ENCODE measurements at regions not wholly inside any gene's neighbourhood (a gene's known extent, or its start where the extent isn't known, plus 50 kb on each side); places are given as distances from the start of the nearest gene placed in this dataset.
A peak's percentile ranks its signal among the peaks of the same experiment; 100 is the strongest.

DNA sequence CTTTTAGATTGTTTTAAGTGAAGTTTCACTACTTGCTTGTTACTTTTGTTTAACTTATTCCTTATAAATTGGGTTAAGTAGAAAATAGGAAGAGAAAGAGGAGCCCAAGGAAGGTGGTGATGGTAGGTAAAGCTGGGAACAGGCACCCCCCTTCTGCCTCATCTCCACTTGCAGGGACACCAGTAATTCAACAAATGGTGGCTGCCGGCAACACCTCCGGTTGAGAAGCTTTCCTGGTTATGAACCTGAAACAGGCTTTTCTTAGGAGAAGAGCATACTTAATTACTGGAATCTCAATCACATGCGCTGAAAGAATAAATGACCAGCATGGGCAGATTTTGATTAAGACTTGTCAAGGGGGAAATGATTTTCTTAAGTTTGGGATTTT lies 158.9 kb upstream of the ZNF217 start:
- Histone ChIP-seq H3K4me1 (ENCODE audit: insufficient read depth, low read length) (peaks cover 48% of the 10 kb centered on the region), H3K36me3 (ENCODE audit: insufficient read depth, low read depth, low read length) (no peaks in the 10 kb centered on the region), H3K27ac (ENCODE audit: low read length) (peak overlapping the region; percentile 91), H3K9ac (ENCODE audit: low read depth, low read length) (peak overlapping the region; percentile 77; the same call in 1 of the 2 replicates), H3K4me3 (ENCODE audit: low read length) (peak overlapping the region; percentile 26; the same call in 1 of the 2 replicates), H3K9me3 (ENCODE audit: insufficient read depth, low read depth, low read length) (no peaks in the 10 kb centered on the region), H3K27me3 (ENCODE audit: insufficient read depth, low read length) (no peaks in the 10 kb centered on the region)

DNA sequence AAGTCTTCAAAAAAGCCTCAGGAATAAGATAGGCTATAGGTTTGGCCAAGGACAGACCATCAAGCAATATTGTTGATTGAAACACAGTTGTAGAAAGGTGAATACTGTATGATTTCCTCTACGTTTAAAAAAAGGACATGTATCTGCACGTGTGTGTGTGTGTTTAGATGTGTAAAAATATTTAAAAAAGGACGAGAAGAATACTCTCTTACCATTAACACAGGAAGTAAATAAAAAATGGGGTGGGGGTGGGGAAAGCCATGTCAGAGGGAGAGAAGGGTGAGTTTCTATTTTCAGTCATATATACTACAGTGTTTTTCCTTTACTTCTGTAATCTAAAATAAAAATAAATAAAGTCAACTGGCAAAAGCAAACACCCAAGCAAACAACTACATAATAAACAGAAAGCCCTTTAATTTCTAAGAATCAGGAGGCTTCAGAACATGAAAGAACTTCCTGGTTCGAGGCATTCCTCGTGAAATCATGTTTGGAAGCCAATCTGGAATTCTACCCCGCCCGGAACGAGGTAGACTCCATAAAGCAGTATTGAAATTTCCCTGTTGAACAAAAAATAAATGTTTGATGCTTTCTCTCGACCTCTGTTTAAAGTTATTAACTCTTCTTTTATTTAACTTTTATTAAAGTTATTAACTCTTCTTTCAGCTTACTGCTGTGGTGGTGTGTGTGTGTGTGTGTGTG lies 158.1 kb upstream of the ZNF217 start:
- H3K27me3 ChIP-seq (ENCODE audit: insufficient read depth, low read length): no peaks in the 10 kb centered on the region
- no peak overlapping the region for H3K4me3 ChIP-seq (ENCODE audit: low read length)
- H3K36me3 ChIP-seq (ENCODE audit: insufficient read depth, low read depth, low read length): no peaks in the 10 kb centered on the region
- H3K9ac ChIP-seq (ENCODE audit: low read depth, low read length): peak overlapping the region; percentile 2; the same call in 1 of the 2 replicates
- no peak overlapping the region for H3K27ac ChIP-seq (ENCODE audit: low read length)
- H3K4me1 ChIP-seq (ENCODE audit: insufficient read depth, low read length): peaks cover 48% of the 10 kb centered on the region
- H3K9me3 ChIP-seq (ENCODE audit: insufficient read depth, low read depth, low read length): no peaks in the 10 kb centered on the region

DNA sequence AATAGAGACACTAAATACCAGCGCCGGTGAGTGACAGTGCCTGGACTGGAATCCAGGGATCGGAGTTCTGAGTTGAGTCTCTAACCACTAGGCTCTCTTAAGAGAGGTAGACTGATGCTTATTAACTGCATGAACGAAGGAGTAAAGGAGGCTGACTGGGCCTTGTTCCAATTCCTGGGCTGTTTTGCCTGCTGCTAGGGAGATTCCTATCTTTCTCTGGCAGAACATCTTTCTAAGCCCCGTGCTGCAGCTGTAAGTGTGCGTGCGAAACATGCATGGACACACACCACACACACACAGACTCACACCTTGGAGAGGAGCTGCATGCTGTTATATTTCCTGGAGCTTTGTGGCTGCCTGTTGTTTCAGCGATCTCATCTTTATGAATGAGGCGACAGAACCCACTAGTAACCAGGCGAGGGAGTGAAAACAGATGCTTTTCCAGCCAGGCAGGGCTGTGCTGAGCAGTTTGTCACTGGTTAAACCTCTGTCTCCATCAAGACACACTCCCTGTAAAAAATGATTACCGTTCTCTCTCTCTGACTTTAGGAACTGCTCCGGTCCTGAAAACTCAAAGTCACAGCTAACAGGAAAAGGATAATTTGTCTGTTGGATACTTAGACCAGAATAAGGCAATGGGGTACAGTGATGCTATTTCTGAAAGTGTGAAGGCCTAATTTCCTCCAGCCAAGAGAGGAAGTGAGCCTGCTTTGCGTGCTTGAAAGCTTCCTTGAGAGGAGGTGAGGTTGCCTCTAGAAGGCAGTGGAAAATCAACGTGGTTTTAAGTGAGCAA lies 157.4 kb upstream of the ZNF217 start:
- H3K36me3 ChIP-seq (ENCODE audit: insufficient read depth, low read depth, low read length): no peaks in the 10 kb centered on the region
- no peak overlapping the region for H3K4me3 ChIP-seq (ENCODE audit: low read length)
- H3K27ac ChIP-seq (ENCODE audit: low read length): no peak overlapping the region
- no peaks in the 10 kb centered on the region for H3K27me3 ChIP-seq (ENCODE audit: insufficient read depth, low read length)
- no peaks in the 10 kb centered on the region for H3K9me3 ChIP-seq (ENCODE audit: insufficient read depth, low read depth, low read length)
- H3K9ac ChIP-seq (ENCODE audit: low read depth, low read length): peak overlapping the region; percentile 2; the same call in 1 of the 2 replicates
- peaks cover 44% of the 10 kb centered on the region for H3K4me1 ChIP-seq (ENCODE audit: insufficient read depth, low read length)

DNA sequence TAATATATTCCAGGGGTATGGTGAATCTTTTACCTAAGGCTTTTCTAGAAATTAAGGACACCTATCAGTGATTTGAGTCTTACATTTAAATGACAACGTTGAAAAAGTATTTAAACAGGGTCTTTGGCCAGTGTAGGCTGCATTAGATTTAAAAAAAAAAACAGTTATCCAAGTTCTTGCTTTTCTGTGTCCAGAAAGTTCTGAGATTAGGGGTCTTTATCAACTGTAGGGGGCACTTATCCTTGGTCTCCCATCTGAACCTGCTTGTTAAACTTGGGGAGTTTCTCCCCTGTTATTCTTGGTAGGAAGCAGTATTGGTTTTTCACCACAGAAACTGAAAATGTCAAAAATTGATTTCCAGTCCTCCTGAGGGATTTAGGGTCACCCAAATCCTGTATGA lies 155.9 kb upstream of the ZNF217 start:
- Histone ChIP-seq H3K9ac (ENCODE audit: low read depth, low read length) (peak overlapping the region; percentile 2; the same call in 1 of the 2 replicates), H3K27me3 (ENCODE audit: insufficient read depth, low read length) (no peaks in the 10 kb centered on the region), H3K36me3 (ENCODE audit: insufficient read depth, low read depth, low read length) (no peaks in the 10 kb centered on the region), H3K4me1 (ENCODE audit: insufficient read depth, low read length) (peaks cover 43% of the 10 kb centered on the region), H3K9me3 (ENCODE audit: insufficient read depth, low read depth, low read length) (no peaks in the 10 kb centered on the region), H3K27ac (ENCODE audit: low read length) (no peak overlapping the region), H3K4me3 (ENCODE audit: low read length) (no peak overlapping the region)

DNA sequence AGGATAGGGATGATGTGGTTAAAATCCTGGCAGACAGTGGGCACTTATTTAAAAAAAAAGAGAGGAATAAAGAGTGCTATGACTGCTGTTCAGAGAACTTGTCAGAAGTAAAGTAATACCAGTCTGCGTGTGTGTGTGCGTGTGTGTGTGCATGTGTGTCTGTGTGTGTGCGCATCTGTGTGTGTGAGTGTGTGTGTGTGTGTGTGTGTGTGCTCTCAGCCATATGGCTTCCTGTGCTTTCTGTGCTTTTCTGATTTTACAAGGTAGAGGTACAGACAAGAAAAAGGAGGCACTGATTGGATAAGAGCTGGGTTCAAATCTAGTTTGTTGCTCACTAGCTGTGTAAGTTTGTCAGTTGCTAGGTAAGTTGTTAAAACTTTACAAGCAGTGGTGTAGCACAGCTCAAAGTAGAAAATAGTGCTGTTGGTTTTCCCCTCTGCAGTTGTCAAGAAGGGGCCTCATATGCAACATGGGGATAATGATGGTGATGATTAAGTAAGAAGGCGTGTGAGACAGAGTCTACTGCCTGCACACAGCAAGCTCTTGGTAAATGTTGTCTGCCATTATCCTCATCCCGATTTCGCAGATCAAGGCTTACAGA lies 155.3 kb upstream of the ZNF217 start:
- H3K27me3 ChIP-seq (ENCODE audit: insufficient read depth, low read length): no peaks in the 10 kb centered on the region
- H3K27ac ChIP-seq (ENCODE audit: low read length): no peak overlapping the region
- no peaks in the 10 kb centered on the region for H3K36me3 ChIP-seq (ENCODE audit: insufficient read depth, low read depth, low read length)
- no peaks in the 10 kb centered on the region for H3K9me3 ChIP-seq (ENCODE audit: insufficient read depth, low read depth, low read length)
- H3K4me3 ChIP-seq (ENCODE audit: low read length): no peak overlapping the region
- H3K9ac ChIP-seq (ENCODE audit: low read depth, low read length): 0 out of 2 replicates have a peak overlapping the region, but pooled peaks have one; percentile 2
- H3K4me1 ChIP-seq (ENCODE audit: insufficient read depth, low read length): peaks cover 39% of the 10 kb centered on the region

DNA sequence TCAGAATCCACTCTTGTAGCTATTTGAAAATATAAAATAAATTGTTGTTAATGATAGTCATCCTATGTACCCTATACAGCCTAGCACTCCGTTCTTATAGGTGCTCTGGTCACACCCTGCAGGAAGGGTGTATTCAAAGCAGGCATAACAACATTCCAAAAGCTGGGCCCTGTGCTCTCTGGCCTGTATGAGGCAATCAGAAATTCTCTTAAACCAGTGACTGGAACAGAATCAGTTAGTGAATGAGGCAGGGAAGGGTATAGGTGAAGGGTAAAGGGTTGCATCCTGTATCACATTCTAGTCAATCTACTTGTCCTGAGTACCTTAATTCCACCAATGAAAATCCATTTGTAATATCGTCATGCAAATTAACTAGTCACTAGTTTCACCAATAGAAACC lies 154.5 kb upstream of the ZNF217 start:
- Histone ChIP-seq H3K36me3 (ENCODE audit: insufficient read depth, low read depth, low read length) (no peaks in the 10 kb centered on the region), H3K4me3 (ENCODE audit: low read length) (no peak overlapping the region), H3K9me3 (ENCODE audit: insufficient read depth, low read depth, low read length) (no peaks in the 10 kb centered on the region), H3K9ac (ENCODE audit: low read depth, low read length) (no peak overlapping the region), H3K27me3 (ENCODE audit: insufficient read depth, low read length) (no peaks in the 10 kb centered on the region), H3K27ac (ENCODE audit: low read length) (no peak overlapping the region), H3K4me1 (ENCODE audit: insufficient read depth, low read length) (peaks cover 35% of the 10 kb centered on the region)

DNA sequence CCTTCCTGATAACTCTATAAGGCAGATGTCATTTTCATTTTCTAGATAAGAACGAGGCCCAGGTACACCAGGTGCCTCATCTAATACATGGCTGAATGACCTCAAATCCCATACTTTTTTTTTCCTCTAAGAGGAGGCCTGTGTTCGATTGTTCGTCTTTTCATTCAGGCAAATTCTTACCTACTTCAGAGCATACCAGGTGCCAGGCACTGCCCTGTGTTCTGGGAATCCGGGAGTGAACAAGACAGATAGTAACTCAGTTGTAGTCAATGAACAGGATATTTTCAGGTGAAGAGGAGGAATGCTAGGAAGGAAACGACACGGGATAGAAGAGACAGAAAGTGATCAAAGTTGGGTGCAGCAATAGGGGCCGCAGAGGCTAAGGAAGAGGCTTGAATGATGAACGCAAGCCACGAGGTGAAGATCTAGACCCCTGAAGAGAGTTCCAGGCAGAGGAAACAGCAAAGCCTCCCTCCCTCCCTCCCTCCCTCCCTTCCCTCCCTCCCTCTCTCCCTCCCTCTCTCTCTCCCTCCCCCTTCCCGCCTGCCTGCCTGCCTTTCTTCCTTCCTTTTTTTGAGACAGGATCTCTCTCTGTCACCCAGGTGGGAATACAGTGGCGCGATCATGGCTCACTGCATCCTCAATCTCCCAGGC lies 150.1 kb upstream of the ZNF217 start:
- H3K9ac ChIP-seq (ENCODE audit: low read depth, low read length): no peak overlapping the region
- no peak overlapping the region for H3K4me3 ChIP-seq (ENCODE audit: low read length)
- no peaks in the 10 kb centered on the region for H3K27me3 ChIP-seq (ENCODE audit: insufficient read depth, low read length)
- no peak overlapping the region for H3K27ac ChIP-seq (ENCODE audit: low read length)
- peaks cover 38% of the 10 kb centered on the region for H3K4me1 ChIP-seq (ENCODE audit: insufficient read depth, low read length)
- H3K36me3 ChIP-seq (ENCODE audit: insufficient read depth, low read depth, low read length): no peaks in the 10 kb centered on the region
- no peaks in the 10 kb centered on the region for H3K9me3 ChIP-seq (ENCODE audit: insufficient read depth, low read depth, low read length)

DNA sequence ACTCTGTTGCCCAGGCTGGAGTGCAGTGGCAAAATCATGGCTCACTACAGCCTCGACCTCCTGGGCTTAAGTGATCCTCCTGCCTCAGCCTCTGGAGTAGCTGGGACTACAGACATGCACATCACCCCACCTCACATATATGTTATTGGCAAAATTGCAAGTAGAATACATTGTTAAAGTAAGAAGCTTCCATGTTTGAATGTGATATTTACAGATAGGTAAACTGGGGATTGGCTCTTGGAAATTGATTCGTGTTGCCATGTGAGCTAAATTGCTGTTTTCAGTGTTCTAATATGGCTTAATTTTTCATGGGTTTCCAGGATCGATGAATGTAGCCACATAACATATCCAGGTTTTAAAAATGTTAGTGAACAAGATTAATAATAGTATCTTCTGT lies 149.0 kb upstream of the ZNF217 start:
- Histone ChIP-seq H3K4me1 (ENCODE audit: insufficient read depth, low read length) (peaks cover 48% of the 10 kb centered on the region), H3K27me3 (ENCODE audit: insufficient read depth, low read length) (no peaks in the 10 kb centered on the region), H3K36me3 (ENCODE audit: insufficient read depth, low read depth, low read length) (no peaks in the 10 kb centered on the region), H3K9ac (ENCODE audit: low read depth, low read length) (no peak overlapping the region), H3K27ac (ENCODE audit: low read length) (no peak overlapping the region), H3K4me3 (ENCODE audit: low read length) (no peak overlapping the region), H3K9me3 (ENCODE audit: insufficient read depth, low read depth, low read length) (no peaks in the 10 kb centered on the region)

DNA sequence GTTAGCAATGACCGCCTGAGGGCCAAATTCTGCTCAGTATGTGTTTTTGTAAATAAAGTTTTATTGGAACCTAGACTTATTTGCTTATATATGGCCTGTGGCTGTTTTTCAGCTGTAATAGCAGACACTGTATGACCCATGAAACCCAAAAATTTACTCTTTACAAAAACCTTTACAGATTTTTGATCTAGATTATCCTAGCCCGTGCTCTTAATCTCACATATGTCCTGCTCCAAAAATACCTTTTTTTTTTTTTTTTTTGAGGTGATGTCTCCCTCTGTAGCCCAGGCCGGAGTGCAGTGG lies 148.0 kb upstream of the ZNF217 start:
- peak overlapping the region; percentile 37 for H3K27ac ChIP-seq (ENCODE audit: low read length)
- H3K36me3 ChIP-seq (ENCODE audit: insufficient read depth, low read depth, low read length): no peaks in the 10 kb centered on the region
- H3K4me3 ChIP-seq (ENCODE audit: low read length): no peak overlapping the region
- H3K9me3 ChIP-seq (ENCODE audit: insufficient read depth, low read depth, low read length): no peaks in the 10 kb centered on the region
- H3K27me3 ChIP-seq (ENCODE audit: insufficient read depth, low read length): no peaks in the 10 kb centered on the region
- H3K4me1 ChIP-seq (ENCODE audit: insufficient read depth, low read length): peaks cover 58% of the 10 kb centered on the region
- H3K9ac ChIP-seq (ENCODE audit: low read depth, low read length): peak overlapping the region; percentile 80; the same call in 1 of the 2 replicates

DNA sequence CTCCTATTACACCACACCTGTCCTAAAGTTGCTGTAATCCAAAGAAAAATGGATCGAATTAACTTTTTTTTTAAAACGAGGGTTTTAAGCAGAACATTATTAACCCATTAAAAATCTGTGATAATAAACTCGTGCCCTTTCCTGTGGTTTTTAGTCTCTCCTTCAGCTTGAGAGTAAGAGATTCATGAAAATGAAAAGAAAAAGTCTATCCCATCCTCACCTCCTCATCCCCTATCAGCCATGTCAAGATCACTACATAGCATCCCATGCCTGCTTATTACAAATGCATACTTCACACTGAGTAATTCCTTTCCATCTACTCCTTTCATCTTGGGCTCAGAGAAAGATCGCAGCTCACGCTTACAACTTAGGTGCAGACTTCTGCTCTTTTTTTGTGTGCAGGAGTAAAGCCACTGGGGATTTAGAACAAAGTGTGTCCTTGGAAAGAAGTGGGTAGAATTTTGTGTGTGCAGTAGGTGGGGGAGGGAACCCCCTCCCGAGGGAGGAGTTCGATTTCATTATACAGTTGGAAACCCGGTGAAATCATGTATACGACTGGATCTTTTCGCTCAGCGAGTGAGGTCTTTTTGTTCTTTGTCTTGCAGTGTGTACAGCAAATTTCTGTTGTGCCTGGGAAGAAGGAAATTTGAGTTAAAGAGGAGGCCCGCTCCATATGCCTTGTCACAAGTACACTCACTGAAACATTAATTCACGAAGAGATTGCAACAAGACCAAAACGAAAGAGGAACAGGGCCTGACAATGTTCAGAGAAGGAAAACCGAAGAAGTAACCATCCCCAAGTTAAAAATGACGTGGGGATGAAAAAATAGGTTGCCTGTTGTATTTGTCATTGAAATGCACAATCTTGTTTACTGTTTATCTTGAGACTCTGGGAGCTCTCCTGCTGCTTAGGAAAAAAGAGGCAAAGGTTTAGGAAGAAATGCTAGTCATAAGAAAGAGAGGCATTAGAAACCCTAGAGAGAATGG lies 146.5 kb upstream of the ZNF217 start:
- H3K27me3 ChIP-seq (ENCODE audit: insufficient read depth, low read length): no peaks in the 10 kb centered on the region
- peak overlapping the region; percentile 49 for H3K4me3 ChIP-seq (ENCODE audit: low read length)
- no peaks in the 10 kb centered on the region for H3K9me3 ChIP-seq (ENCODE audit: insufficient read depth, low read depth, low read length)
- H3K27ac ChIP-seq (ENCODE audit: low read length): peak overlapping the region; percentile 37
- H3K36me3 ChIP-seq (ENCODE audit: insufficient read depth, low read depth, low read length): no peaks in the 10 kb centered on the region
- peaks cover 69% of the 10 kb centered on the region for H3K4me1 ChIP-seq (ENCODE audit: insufficient read depth, low read length)
- H3K9ac ChIP-seq (ENCODE audit: low read depth, low read length): peak overlapping the region; percentile 80; the same call in 1 of the 2 replicates

All from iPS-20b (cell line).